GM21737 (cell line): ENCODE measurements at regions not wholly inside any gene's neighbourhood (a gene's known extent, or its start where the extent isn't known, plus 50 kb on each side); places are given as distances from the start of the nearest gene placed in this dataset.
A peak's percentile ranks its signal among the peaks of the same experiment; 100 is the strongest.

Source experiments
- ATAC-seq: cut with Tn5 transposase; IDR thresholded peaks from one replicate; pipeline ENCODE4 v1.9.1; 2021; ENCODE audit warnings: mild to moderate bottlenecking, moderate library complexity; ENCODE audit not compliant: unreplicated experiment

GRCh38 chr5:6806668-6807067, 93.4 kb downstream of the TENT4A start:
- no peak for ATAC-seq

GRCh38 chr5:6808462-6808861, 95.2 kb downstream of the TENT4A start:
- no peak for ATAC-seq

- no peak for ATAC-seq
These were observed 97.6 kb downstream of the TENT4A start for GRCh38 chr5:6810641-6811405.

GRCh38 chr5:6812091-6812490, 98.9 kb downstream of the TENT4A start:
- no peak for ATAC-seq

- ATAC-seq, result no peak
These were observed 99.8 kb downstream of the TENT4A start for GRCh38 chr5:6812800-6813731.

GRCh38 chr5:6814816-6815215, 101.6 kb downstream of the TENT4A start:
- ATAC-seq, result no peak

GRCh38 chr5:6818594-6819511, 105.6 kb downstream of the TENT4A start:
- ATAC-seq, result no peak

GRCh38 chr5:6819521-6819920, 106.3 kb downstream of the TENT4A start:
- ATAC-seq, result no peak

GRCh38 chr5:6820851-6821479, 107.7 kb downstream of the TENT4A start:
- peak; percentile 68 for ATAC-seq

- ATAC-seq, result no peak
These were observed 108.8 kb downstream of the TENT4A start for GRCh38 chr5:6822068-6822467.

GRCh38 chr5:6822556-6823343, 109.5 kb downstream of the TENT4A start:
- no peak for ATAC-seq

GRCh38 chr5:6823996-6824395, 110.8 kb downstream of the TENT4A start:
- no peak for ATAC-seq

GRCh38 chr5:6825678-6826244, 112.5 kb downstream of the TENT4A start:
- no peak for ATAC-seq

- ATAC-seq, result no peak
These were observed 113.5 kb downstream of the TENT4A start for GRCh38 chr5:6826756-6827155.

- peak; percentile 65 for ATAC-seq
These were observed 114.4 kb downstream of the TENT4A start for GRCh38 chr5:6827526-6828219.

GRCh38 chr5:6829150-6829784, 116.0 kb downstream of the TENT4A start:
- peak; percentile 69 for ATAC-seq

GRCh38 chr5:6830643-6831239, 117.5 kb downstream of the TENT4A start:
- ATAC-seq, result no peak
